Large intestine (tissue), 3 donors: ENCODE measurements at regions not wholly inside any gene's neighbourhood (a gene's known extent, or its start where the extent isn't known, plus 50 kb on each side); places are given as distances from the start of the nearest gene placed in this dataset.

Source experiments
- DNase-seq, 2 donors: peaks; one replicate each; pipeline versions ENCODE4 v3.0.0 to v3.0.0-alpha.2; 2013
- H3K27ac ChIP-seq: one replicate; pipeline ENCODE4 v1.5.1; 2013; ENCODE audit warnings: low read length
- H3K27me3 ChIP-seq: 2 replicates; pipeline ENCODE4 v1.6.1; 2013; ENCODE audit warnings: low read length; ENCODE audit not compliant: control insufficient read depth, insufficient read depth
- H3K36me3 ChIP-seq: 2 replicates; pipeline ENCODE4 v1.6.1; 2013; ENCODE audit warnings: low read length; ENCODE audit not compliant: control insufficient read depth, insufficient read depth
- H3K4me1 ChIP-seq: one replicate; pipeline ENCODE4 v1.6.1; 2013; ENCODE audit warnings: low read length; ENCODE audit not compliant: control insufficient read depth, insufficient read depth
- H3K4me3 ChIP-seq: one replicate; pipeline ENCODE4 v1.5.1; 2013; ENCODE audit warnings: low read length
- H3K9me3 ChIP-seq: one replicate; pipeline ENCODE4 v1.6.1; 2013; ENCODE audit warnings: mild to moderate bottlenecking, low read depth, low read length, moderate library complexity; ENCODE audit not compliant: control insufficient read depth
- WGBS: methylation state at CpG from one replicate; pipeline ENCODE4 v1.1.5; 2013; ENCODE audit warnings: low lambda C conversion rate; ENCODE audit not compliant: insufficient coverage; 5-methylcytosine and 5-hydroxymethylcytosine counted together

- DNase-seq: no peak
- Histone ChIP-seq H3K4me3 (no peak overlapping the region), H3K4me1 (no peaks in the 10 kb centered on the region), H3K9me3 (peaks cover 4% of the 10 kb centered on the region), H3K27ac (no peak overlapping the region), H3K27me3 (no peaks in the 10 kb centered on the region), H3K36me3 (no peaks in the 10 kb centered on the region)
- no CpG with 5 or more reads among the region's 4 CpGs for WGBS
Observed at GRCh38 chr11:114896594-114896993, 218.3 kb downstream of the NXPE2 start.

- H3K4me1 ChIP-seq: no peaks in the 10 kb centered on the region
- no peak for DNase-seq
- H3K27me3 ChIP-seq: peaks cover 8% of the 10 kb centered on the region
- no peaks in the 10 kb centered on the region for H3K9me3 ChIP-seq
- no peak overlapping the region for H3K4me3 ChIP-seq
- no peak overlapping the region for H3K27ac ChIP-seq
- no peaks in the 10 kb centered on the region for H3K36me3 ChIP-seq
- WGBS: no CpG with 5 or more reads among the region's 3 CpGs
Observed at GRCh38 chr11:114909866-114910265, 231.5 kb downstream of the NXPE2 start.

- WGBS: 80% methylated on average over 1 of the region's 4 CpGs
- no peak overlapping the region for H3K27ac ChIP-seq
- no peaks in the 10 kb centered on the region for H3K36me3 ChIP-seq
- no peak for DNase-seq
- H3K4me3 ChIP-seq: no peak overlapping the region
- no peaks in the 10 kb centered on the region for H3K4me1 ChIP-seq
- H3K27me3 ChIP-seq: peaks cover 11% of the 10 kb centered on the region
- H3K9me3 ChIP-seq: no peaks in the 10 kb centered on the region
Observed at GRCh38 chr11:114912826-114913225, 234.5 kb downstream of the NXPE2 start.

GRCh38 chr11:114914231-114915005, 236.1 kb downstream of the NXPE2 start:
- H3K4me1 ChIP-seq: no peaks in the 10 kb centered on the region
- H3K36me3 ChIP-seq: no peaks in the 10 kb centered on the region
- H3K9me3 ChIP-seq: no peaks in the 10 kb centered on the region
- DNase-seq: no peak
- H3K27ac ChIP-seq: no peak overlapping the region
- peaks cover 11% of the 10 kb centered on the region for H3K27me3 ChIP-seq
- WGBS: no CpG with 5 or more reads among the region's 1 CpG
- H3K4me3 ChIP-seq: no peak overlapping the region

- 78% methylated on average over 5 of the region's 13 CpGs for WGBS
- H3K27me3 ChIP-seq: peaks cover 4% of the 10 kb centered on the region
- no peak overlapping the region for H3K27ac ChIP-seq
- H3K4me1 ChIP-seq: no peaks in the 10 kb centered on the region
- H3K36me3 ChIP-seq: no peaks in the 10 kb centered on the region
- no peak overlapping the region for H3K4me3 ChIP-seq
- DNase-seq: no peak
- no peaks in the 10 kb centered on the region for H3K9me3 ChIP-seq
Observed at GRCh38 chr11:114915871-114916805, 237.8 kb downstream of the NXPE2 start.

GRCh38 chr11:114918286-114918685, 240.0 kb downstream of the NXPE2 start:
- no peak overlapping the region for H3K4me3 ChIP-seq
- DNase-seq: no peak
- no peak overlapping the region for H3K27ac ChIP-seq
- peaks cover 8% of the 10 kb centered on the region for H3K27me3 ChIP-seq
- WGBS: 80% methylated on average over 1 of the region's 8 CpGs
- no peaks in the 10 kb centered on the region for H3K4me1 ChIP-seq
- H3K9me3 ChIP-seq: no peaks in the 10 kb centered on the region
- H3K36me3 ChIP-seq: no peaks in the 10 kb centered on the region

- H3K9me3 ChIP-seq: no peaks in the 10 kb centered on the region
- H3K36me3 ChIP-seq: no peaks in the 10 kb centered on the region
- H3K4me1 ChIP-seq: no peaks in the 10 kb centered on the region
- WGBS: 100% methylated on average over 1 of the region's 2 CpGs
- no peak overlapping the region for H3K4me3 ChIP-seq
- no peak overlapping the region for H3K27ac ChIP-seq
- peaks cover 6% of the 10 kb centered on the region for H3K27me3 ChIP-seq
- DNase-seq: no peak
Observed at GRCh38 chr11:114921697-114922096, 243.4 kb downstream of the NXPE2 start.

- no peak overlapping the region for H3K27ac ChIP-seq
- H3K27me3 ChIP-seq: peaks cover 4% of the 10 kb centered on the region
- no peaks in the 10 kb centered on the region for H3K9me3 ChIP-seq
- no peak for DNase-seq
- no peak overlapping the region for H3K4me3 ChIP-seq
- no peaks in the 10 kb centered on the region for H3K4me1 ChIP-seq
- H3K36me3 ChIP-seq: no peaks in the 10 kb centered on the region
Observed at GRCh38 chr11:114924042-114924441, 245.7 kb downstream of the NXPE2 start.

GRCh38 chr11:114925591-114925990, 247.3 kb downstream of the NXPE2 start:
- Histone ChIP-seq H3K9me3 (no peaks in the 10 kb centered on the region), H3K4me3 (no peak overlapping the region), H3K27me3 (peaks cover 4% of the 10 kb centered on the region), H3K4me1 (no peaks in the 10 kb centered on the region), H3K27ac (no peak overlapping the region), H3K36me3 (no peaks in the 10 kb centered on the region)
- no CpG with 5 or more reads among the region's 2 CpGs for WGBS
- no peak for DNase-seq

GRCh38 chr11:114928260-114928870, 250.0 kb downstream of the NXPE2 start:
- no CpG with 5 or more reads among the region's 6 CpGs for whole genome bisulfite sequencing
- no peak overlapping the region for H3K4me3 ChIP-seq
- DNase-seq: no peak
- H3K27me3 ChIP-seq: no peaks in the 10 kb centered on the region
- no peaks in the 10 kb centered on the region for H3K4me1 ChIP-seq
- H3K27ac ChIP-seq: no peak overlapping the region
- H3K36me3 ChIP-seq: no peaks in the 10 kb centered on the region
- H3K9me3 ChIP-seq: no peaks in the 10 kb centered on the region
